ENCODE measurements at regions not wholly inside any gene's neighbourhood (a gene's known extent, or its start where the extent isn't known, plus 50 kb on each side); places are given as distances from the start of the nearest gene placed in this dataset.
"Not testable (repeated sequence)": the region's sequence is repeated elsewhere in the genome, so short reads cannot be mapped to it uniquely, and the experiment has no call there.

- Mint-ChIP-seq H3K27me3 (ENCODE audit: low read depth) (no peaks in the 10 kb centered on the region), H3K27ac (no peak overlapping the region), H3K36me3 (ENCODE audit: low read depth) (no peaks in the 10 kb centered on the region), H3K9me3 (peaks cover 17% of the 10 kb centered on the region), H3K4me1 (no peaks in the 10 kb centered on the region), H3K4me3 (no peak overlapping the region)
- TF ChIP-seq CTCF (IDR thresholded peaks at IDR 0.05; ENCODE audit: unreplicated experiment in 3 of 3), result no peak
Measured at GRCh38 chr7:89695241-89695640, 459.0 kb upstream of the STEAP1 start.

- Mint-ChIP-seq H3K4me3 (no peak overlapping the region), H3K27me3 (ENCODE audit: low read depth) (no peaks in the 10 kb centered on the region), H3K4me1 (no peaks in the 10 kb centered on the region), H3K27ac (no peak overlapping the region), H3K36me3 (ENCODE audit: low read depth) (no peaks in the 10 kb centered on the region), H3K9me3 (no peaks in the 10 kb centered on the region)
- TF ChIP-seq CTCF (IDR thresholded peaks at IDR 0.05; ENCODE audit: unreplicated experiment in 3 of 3), result no peak
Measured at GRCh38 chr7:89714131-89714530, 440.1 kb upstream of the STEAP1 start.

- H3K27me3 Mint-ChIP-seq (ENCODE audit: low read depth); H3K4me3 Mint-ChIP-seq; H3K4me1 Mint-ChIP-seq; H3K27ac Mint-ChIP-seq; H3K9me3 Mint-ChIP-seq; H3K36me3 Mint-ChIP-seq (ENCODE audit: low read depth): not testable (repeated sequence)
Measured at GRCh38 chr7:89718941-89719340, 435.3 kb upstream of the STEAP1 start.

GRCh38 chr7:89728481-89728880 is 425.8 kb upstream of the STEAP1 start:
- H3K27me3 Mint-ChIP-seq (ENCODE audit: low read depth), result no peaks in the 10 kb centered on the region
- TF ChIP-seq CTCF (IDR thresholded peaks at IDR 0.05; ENCODE audit: unreplicated experiment in 3 of 3), result no peak
- H3K4me1 Mint-ChIP-seq, result no peaks in the 10 kb centered on the region
- H3K36me3 Mint-ChIP-seq (ENCODE audit: low read depth), result no peaks in the 10 kb centered on the region
- no peaks in the 10 kb centered on the region for H3K9me3 Mint-ChIP-seq
- H3K4me3 Mint-ChIP-seq, result no peak overlapping the region
- no peak overlapping the region for H3K27ac Mint-ChIP-seq

GRCh38 chr7:89731751-89732445 is 422.4 kb upstream of the STEAP1 start:
- H3K27ac Mint-ChIP-seq, result no peak overlapping the region
- no peaks in the 10 kb centered on the region for H3K4me1 Mint-ChIP-seq
- H3K27me3 Mint-ChIP-seq (ENCODE audit: low read depth), result no peaks in the 10 kb centered on the region
- no peaks in the 10 kb centered on the region for H3K9me3 Mint-ChIP-seq
- no peak overlapping the region for H3K4me3 Mint-ChIP-seq
- no peak for TF ChIP-seq CTCF (IDR thresholded peaks at IDR 0.05; ENCODE audit: unreplicated experiment in 3 of 3)
- no peaks in the 10 kb centered on the region for H3K36me3 Mint-ChIP-seq (ENCODE audit: low read depth)

- Mint-ChIP-seq H3K9me3 (no peaks in the 10 kb centered on the region), H3K4me1 (no peaks in the 10 kb centered on the region), H3K27ac (no peak overlapping the region), H3K4me3 (no peak overlapping the region), H3K27me3 (ENCODE audit: low read depth) (no peaks in the 10 kb centered on the region), H3K36me3 (ENCODE audit: low read depth) (no peaks in the 10 kb centered on the region)
- TF ChIP-seq CTCF (IDR thresholded peaks at IDR 0.05; ENCODE audit: unreplicated experiment in 3 of 3), result no peak
Measured at GRCh38 chr7:89738549-89738948, 415.7 kb upstream of the STEAP1 start.

All from nephron (organoid).